Suppressor macrophage treated with lipopolysaccharide for 4 hours (primary cell): ENCODE measurements at regions not wholly inside any gene's neighbourhood (a gene's known extent, or its start where the extent isn't known, plus 50 kb on each side); places are given as distances from the start of the nearest gene placed in this dataset.

Experiments used
- DNase-seq: peaks from one replicate; pipeline ENCODE4 v3.0.0-alpha.2; 2020

- no peak for DNase-seq
These were observed 240.5 kb downstream of the SEC14L1 start for GRCh38 chr17:77381185-77381700.

- no peak for DNase-seq
These were observed 241.0 kb downstream of the SEC14L1 start for GRCh38 chr17:77381731-77382130.

GRCh38 chr17:77382356-77382911 is 241.7 kb downstream of the SEC14L1 start:
- DNase-seq: no peak

- no peak for DNase-seq
These were observed 242.3 kb downstream of the SEC14L1 start for GRCh38 chr17:77382966-77383612.

GRCh38 chr17:77383613-77384608 is 243.1 kb downstream of the SEC14L1 start:
- no peak for DNase-seq

- no peak for DNase-seq
These were observed 245.2 kb downstream of the SEC14L1 start for GRCh38 chr17:77385750-77386501.

GRCh38 chr17:77386502-77387192 is 245.9 kb downstream of the SEC14L1 start:
- DNase-seq: no peak

GRCh38 chr17:77387891-77388290 is 247.1 kb downstream of the SEC14L1 start:
- DNase-seq: no peak

GRCh38 chr17:77388384-77389306 is 247.9 kb downstream of the SEC14L1 start:
- DNase-seq: no peak

GRCh38 chr17:77390870-77391269 is 250.1 kb downstream of the SEC14L1 start:
- no peak for DNase-seq

GRCh38 chr17:77391668-77392375 is 251.1 kb downstream of the SEC14L1 start:
- peak; percentile 44 for DNase-seq

GRCh38 chr17:77392376-77393273 is 251.9 kb downstream of the SEC14L1 start:
- DNase-seq: no peak

- no peak for DNase-seq
These were observed 252.5 kb downstream of the SEC14L1 start for GRCh38 chr17:77393274-77393600.

- DNase-seq: no peak
These were observed 253.2 kb downstream of the SEC14L1 start for GRCh38 chr17:77393867-77394539.

- no peak for DNase-seq
These were observed 253.9 kb downstream of the SEC14L1 start for GRCh38 chr17:77394540-77395295.

GRCh38 chr17:77395501-77396048 is 254.8 kb downstream of the SEC14L1 start:
- no peak for DNase-seq

- no peak for DNase-seq
These were observed 255.8 kb downstream of the SEC14L1 start for GRCh38 chr17:77396610-77397009.

- no peak for DNase-seq
These were observed 257.5 kb downstream of the SEC14L1 start for GRCh38 chr17:77398274-77398673.
